Esophagus squamous epithelium (tissue), 4 donors: ENCODE measurements at regions not wholly inside any gene's neighbourhood (a gene's known extent, or its start where the extent isn't known, plus 50 kb on each side); places are given as distances from the start of the nearest gene placed in this dataset.

Experiments
- POLR2A ChIP-seq, 4 donors: fragments of 450-650 bp; IDR thresholded peaks; one replicate each; pipeline ENCODE4 v1.6.1; 2017; ENCODE audit warnings: antibody characterized with exemption in 4 of 4, mild to moderate bottlenecking in 4 of 4, moderate library complexity in 3 of 4
- TF ChIP-seq, protein P1 (sequence below), 6 experiments: fragments of 450-650 bp in 4 of 6; fragments of 200-600 bp in 2 of 6; sonication (generic) in 2 of 6; IDR thresholded peaks; one replicate each; pipeline ENCODE4 v1.5.1; 2016 to 2019; ENCODE audit warnings: antibody characterized with exemption in 6 of 6, mild to moderate bottlenecking in 4 of 6, moderate library complexity in 4 of 6

DNA sequence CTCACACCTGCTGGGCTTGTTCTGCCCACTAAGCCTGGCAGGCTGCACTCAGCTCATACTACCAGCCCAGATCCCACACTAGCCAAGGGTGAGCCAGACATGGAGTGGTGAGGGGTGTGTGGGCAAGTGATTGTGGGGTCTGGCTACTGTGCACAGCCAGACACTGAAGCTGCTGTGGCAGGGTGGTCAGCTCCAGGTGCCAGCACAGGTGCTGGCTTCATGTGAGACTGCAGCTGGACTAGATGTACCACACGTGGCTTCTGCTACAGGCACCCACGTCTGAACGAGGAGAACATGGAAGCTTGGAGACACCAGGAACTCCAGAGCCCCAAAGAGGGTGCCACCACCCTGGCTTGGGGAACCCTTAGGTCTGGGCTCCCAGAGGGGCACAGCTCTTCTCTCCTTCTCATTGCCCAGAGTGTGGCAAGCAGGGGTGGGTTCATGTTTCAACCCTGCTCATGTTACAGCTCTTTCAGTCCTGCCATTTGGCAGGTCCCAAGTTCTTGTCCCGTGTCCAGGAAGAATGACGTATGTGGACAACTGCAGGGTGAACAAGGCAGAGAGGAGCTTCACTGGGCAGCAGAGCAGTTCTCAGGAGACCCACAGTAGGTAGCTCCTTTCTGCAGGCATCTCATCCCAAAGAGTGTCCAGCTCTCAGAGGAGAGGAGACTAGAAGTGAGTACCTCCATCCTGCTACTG is 1624.2 kb upstream of the TMEFF2 start:
- TF ChIP-seq, protein P1, sequence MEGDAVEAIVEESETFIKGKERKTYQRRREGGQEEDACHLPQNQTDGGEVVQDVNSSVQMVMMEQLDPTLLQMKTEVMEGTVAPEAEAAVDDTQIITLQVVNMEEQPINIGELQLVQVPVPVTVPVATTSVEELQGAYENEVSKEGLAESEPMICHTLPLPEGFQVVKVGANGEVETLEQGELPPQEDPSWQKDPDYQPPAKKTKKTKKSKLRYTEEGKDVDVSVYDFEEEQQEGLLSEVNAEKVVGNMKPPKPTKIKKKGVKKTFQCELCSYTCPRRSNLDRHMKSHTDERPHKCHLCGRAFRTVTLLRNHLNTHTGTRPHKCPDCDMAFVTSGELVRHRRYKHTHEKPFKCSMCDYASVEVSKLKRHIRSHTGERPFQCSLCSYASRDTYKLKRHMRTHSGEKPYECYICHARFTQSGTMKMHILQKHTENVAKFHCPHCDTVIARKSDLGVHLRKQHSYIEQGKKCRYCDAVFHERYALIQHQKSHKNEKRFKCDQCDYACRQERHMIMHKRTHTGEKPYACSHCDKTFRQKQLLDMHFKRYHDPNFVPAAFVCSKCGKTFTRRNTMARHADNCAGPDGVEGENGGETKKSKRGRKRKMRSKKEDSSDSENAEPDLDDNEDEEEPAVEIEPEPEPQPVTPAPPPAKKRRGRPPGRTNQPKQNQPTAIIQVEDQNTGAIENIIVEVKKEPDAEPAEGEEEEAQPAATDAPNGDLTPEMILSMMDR (IDR thresholded peaks at IDR 0.05), result no peak
- TF ChIP-seq POLR2A (IDR thresholded peaks at IDR 0.05), result no peak
